ENCODE measurements at regions not wholly inside any gene's neighbourhood (a gene's known extent, or its start where the extent isn't known, plus 50 kb on each side); places are given as distances from the start of the nearest gene placed in this dataset.

GRCh38 chr14:53285064-53285463, 131.9 kb upstream of the DDHD1 start:
- no peak overlapping the region for H3K4me3 ChIP-seq (replicated peaks in 1 of 2; ENCODE audit: low read depth in 2 of 2, low read length in 2 of 2)
- no peak for DNase-seq (ENCODE audit: low read depth in 2 of 2)
- TF ChIP-seq, protein P1, sequence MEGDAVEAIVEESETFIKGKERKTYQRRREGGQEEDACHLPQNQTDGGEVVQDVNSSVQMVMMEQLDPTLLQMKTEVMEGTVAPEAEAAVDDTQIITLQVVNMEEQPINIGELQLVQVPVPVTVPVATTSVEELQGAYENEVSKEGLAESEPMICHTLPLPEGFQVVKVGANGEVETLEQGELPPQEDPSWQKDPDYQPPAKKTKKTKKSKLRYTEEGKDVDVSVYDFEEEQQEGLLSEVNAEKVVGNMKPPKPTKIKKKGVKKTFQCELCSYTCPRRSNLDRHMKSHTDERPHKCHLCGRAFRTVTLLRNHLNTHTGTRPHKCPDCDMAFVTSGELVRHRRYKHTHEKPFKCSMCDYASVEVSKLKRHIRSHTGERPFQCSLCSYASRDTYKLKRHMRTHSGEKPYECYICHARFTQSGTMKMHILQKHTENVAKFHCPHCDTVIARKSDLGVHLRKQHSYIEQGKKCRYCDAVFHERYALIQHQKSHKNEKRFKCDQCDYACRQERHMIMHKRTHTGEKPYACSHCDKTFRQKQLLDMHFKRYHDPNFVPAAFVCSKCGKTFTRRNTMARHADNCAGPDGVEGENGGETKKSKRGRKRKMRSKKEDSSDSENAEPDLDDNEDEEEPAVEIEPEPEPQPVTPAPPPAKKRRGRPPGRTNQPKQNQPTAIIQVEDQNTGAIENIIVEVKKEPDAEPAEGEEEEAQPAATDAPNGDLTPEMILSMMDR (IDR thresholded peaks at IDR 0.05; ENCODE audit: low read depth, low read length): no peak

DNA sequence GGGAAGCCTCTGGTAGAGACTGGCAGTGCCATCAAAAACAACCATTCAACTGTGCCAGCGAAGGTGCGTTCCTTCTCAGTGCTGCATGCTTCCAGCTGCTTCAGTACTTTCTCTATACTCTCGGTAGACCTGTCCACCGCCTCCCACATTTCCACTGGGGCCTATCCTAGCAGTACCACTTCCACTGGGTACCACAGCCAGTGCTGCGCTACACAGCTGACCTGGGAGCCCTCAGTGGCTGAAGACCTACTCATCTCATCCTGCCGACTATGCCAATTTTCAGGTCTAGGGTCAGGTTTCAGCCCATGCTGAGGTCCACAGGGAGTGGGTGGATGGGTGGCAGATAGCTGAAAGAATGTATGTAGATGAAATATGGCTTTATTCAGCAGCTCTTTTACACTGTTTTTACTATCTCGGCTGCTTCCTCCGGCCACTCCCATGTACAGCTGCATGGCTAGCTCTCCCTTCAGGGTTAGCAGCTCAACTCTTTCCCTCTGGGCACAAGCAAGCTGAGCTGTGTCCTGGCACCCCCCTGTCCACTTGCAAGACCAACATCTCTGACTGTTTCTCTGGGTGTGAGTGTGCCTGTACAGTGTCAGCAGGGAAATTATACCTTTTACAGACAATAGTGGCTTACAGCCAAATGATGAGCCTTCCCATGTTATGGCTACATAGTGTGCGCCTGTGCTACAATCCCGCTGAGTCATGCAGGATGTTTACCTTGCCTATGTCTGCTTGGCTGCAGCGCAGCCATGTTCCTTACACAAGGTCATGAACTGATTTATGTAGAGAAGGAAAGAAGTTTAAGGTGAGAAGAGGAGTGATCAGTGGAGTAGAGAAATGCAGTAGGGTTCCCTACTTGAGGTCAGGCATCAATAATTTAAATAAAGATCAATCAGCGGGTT, 125.7 kb upstream of the DDHD1 start:
- TF ChIP-seq, protein P1 (IDR thresholded peaks at IDR 0.05; ENCODE audit: low read depth, low read length): no peak
- DNase-seq (ENCODE audit: low read depth in 2 of 2): peak; percentile 24 to 85
- H3K4me3 ChIP-seq (replicated peaks in 1 of 2; ENCODE audit: low read depth in 2 of 2, low read length in 2 of 2): no peak overlapping the region

- TF ChIP-seq, protein P1 (IDR thresholded peaks at IDR 0.05; ENCODE audit: low read depth, low read length): no peak
- no peak overlapping the region for H3K4me3 ChIP-seq (replicated peaks in 1 of 2; ENCODE audit: low read depth in 2 of 2, low read length in 2 of 2)
- peak; percentile 53 to 64 for DNase-seq (ENCODE audit: low read depth in 2 of 2)
These were observed 120.5 kb upstream of the DDHD1 start for GRCh38 chr14:53273671-53274072.

DNA sequence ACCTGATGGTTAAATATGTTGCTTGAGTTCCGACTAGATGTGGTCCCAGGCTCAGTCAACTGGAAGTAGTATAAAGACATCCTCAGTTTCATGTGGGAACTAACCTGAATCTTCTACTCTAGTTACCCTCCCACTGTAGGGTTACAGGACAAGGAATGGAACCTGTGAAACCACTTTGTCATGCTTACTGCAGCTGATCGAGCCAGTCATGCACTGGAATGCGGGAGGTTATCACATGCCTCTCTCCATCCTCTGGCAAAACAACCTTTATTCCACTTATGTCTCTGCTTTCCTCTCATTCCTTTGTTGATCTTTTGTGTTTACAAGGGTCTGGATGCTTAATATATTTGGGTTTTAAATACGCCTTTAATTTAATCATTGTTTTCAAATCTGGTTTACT, 111.9 kb upstream of the DDHD1 start:
- H3K4me3 ChIP-seq (replicated peaks in 1 of 2; ENCODE audit: low read depth in 2 of 2, low read length in 2 of 2): no peak overlapping the region
- DNase-seq (ENCODE audit: low read depth in 2 of 2): no peak

DNA sequence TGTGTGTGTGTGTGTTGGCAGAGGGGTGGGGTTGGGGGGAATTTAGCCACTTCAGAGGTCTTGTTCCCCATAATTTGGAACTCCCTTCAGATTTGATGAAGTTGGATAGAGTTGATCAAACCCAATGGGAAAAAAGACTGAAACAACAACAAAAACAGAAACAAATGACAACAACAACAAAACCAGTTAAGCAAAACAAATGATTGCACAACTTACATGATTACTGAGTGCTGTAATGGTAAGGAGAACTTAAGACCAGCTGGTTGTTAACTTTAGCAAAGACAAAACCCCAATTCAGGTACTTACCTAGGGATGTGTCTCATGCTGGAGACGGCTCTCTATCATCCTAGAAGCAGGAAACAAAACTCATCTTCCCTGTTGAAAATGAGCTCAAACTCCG, 107.8 kb upstream of the DDHD1 start:
- no peak for DNase-seq (ENCODE audit: low read depth in 2 of 2)
- TF ChIP-seq, protein P1 (IDR thresholded peaks at IDR 0.05; ENCODE audit: low read depth, low read length): no peak
- H3K4me3 ChIP-seq (replicated peaks in 1 of 2; ENCODE audit: low read depth in 2 of 2, low read length in 2 of 2): no peak overlapping the region

More for the DNA sequence above, 111.9 kb upstream of the DDHD1 start:
- TF ChIP-seq, protein P1 (IDR thresholded peaks at IDR 0.05; ENCODE audit: low read depth, low read length): no peak

- no peak overlapping the region for H3K4me3 ChIP-seq (replicated peaks in 1 of 2; ENCODE audit: low read depth in 2 of 2, low read length in 2 of 2)
- DNase-seq (ENCODE audit: low read depth in 2 of 2): no peak
- TF ChIP-seq, protein P1 (IDR thresholded peaks at IDR 0.05; ENCODE audit: low read depth, low read length): no peak
These were observed 107.2 kb upstream of the DDHD1 start for GRCh38 chr14:53260286-53260685.
